ENCODE measurements at regions not wholly inside any gene's neighbourhood (a gene's known extent, or its start where the extent isn't known, plus 50 kb on each side); places are given as distances from the start of the nearest gene placed in this dataset.
"Not testable (repeated sequence)": the region's sequence is repeated elsewhere in the genome, so short reads cannot be mapped to it uniquely, and the experiment has no call there.

DNA sequence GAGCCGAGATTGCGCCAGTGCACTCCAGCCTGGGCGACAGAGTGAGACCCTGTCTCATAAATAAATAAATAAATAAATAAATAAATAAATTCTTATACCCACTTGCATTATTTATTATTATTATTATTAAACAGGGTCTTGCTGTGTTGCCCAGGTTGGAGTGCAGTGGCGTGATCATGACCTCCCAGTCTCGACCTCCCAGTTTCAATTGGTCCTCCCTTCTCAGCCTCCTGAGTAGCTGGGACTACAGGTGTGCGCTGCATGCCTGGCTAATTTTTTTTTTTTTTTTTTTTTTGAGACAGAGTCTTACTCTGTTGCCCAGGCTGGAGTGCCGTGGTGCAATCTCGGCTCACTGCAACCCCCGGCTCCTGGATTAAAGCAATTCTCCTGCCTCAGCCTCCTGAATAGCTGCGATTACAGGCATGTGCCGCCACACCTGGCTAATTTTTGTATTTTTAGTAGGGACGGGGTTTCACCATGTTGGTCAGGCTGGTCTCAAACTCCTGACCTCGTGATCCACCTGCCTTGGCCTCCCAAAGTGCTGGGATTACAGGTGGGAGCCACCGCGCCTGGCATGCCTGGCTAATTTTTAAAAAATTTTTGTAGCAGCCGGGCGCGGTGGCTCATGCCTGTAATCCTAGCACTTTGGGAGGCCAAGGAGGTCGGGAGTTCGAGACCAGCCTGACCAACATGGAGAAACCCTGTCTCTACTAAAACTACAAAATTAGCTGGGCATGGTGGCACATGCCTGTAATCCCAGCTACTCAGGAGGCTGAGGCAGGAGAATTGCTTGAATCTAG is 150.2 kb downstream of the SEC14L1 start:
- not testable (repeated sequence) for DNase-seq

DNA sequence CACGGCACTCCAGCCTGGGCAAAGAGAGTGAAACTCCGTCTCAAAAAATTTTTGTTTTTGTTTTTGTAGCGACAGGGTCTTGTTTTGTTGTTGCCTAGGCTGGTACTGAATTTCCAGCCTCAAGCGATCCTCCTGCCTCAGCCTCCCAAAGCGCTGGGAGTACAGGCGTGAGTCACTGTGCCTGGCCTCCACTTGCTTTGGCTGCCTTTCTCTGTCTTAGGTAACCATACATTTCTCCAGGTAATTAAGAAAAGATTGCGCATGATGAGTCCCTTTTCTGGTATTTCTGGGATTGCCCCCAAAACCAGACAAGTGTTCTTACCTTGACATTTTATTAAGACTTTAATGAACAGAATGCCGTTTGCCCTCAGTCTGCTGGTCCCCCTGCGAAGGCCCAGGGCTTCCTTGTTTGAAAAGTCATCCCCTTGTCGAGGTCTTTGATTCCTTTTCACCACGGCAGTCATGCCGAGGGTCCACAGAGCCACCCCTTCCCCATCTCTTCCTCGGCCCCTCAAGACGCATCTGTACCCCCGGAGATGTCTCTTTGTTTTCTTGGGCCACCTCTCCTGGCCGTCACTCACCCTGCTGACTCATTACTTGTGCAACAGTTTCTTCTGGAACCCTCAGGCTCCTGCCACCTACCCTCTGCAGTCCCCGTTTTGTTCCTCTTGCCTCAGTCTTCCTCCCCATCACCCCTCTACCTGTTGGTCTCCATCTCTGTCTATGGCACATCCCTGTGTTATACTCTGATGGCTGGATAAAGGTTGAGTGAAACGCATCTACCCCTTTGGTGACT is 151.0 kb downstream of the SEC14L1 start:
- no peak for DNase-seq

DNA sequence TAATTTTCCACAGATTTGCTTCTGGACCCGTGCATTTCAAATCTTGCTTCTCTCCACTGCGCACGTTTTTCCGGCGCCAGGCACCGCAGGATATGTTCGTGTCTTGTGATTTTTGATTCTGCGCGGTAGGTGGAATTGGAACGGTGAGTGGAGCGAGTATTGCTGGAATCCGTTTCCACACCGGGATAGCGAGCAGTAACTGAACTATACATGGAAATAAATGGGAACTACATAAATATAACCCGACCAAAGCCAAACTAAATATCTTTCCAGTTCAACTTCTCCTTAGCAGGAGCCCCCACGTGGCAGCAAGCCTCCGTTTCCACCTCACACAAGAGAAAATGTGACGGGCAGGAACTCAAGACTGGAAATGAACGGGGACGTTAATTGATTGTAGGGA is 154.0 kb downstream of the SEC14L1 start:
- no peak for DNase-seq

GRCh38 chr17:77295241-77295853 is 154.6 kb downstream of the SEC14L1 start:
- no peak for DNase-seq

- DNase-seq = no peak
These were observed 156.1 kb downstream of the SEC14L1 start for GRCh38 chr17:77296769-77297409.

DNA sequence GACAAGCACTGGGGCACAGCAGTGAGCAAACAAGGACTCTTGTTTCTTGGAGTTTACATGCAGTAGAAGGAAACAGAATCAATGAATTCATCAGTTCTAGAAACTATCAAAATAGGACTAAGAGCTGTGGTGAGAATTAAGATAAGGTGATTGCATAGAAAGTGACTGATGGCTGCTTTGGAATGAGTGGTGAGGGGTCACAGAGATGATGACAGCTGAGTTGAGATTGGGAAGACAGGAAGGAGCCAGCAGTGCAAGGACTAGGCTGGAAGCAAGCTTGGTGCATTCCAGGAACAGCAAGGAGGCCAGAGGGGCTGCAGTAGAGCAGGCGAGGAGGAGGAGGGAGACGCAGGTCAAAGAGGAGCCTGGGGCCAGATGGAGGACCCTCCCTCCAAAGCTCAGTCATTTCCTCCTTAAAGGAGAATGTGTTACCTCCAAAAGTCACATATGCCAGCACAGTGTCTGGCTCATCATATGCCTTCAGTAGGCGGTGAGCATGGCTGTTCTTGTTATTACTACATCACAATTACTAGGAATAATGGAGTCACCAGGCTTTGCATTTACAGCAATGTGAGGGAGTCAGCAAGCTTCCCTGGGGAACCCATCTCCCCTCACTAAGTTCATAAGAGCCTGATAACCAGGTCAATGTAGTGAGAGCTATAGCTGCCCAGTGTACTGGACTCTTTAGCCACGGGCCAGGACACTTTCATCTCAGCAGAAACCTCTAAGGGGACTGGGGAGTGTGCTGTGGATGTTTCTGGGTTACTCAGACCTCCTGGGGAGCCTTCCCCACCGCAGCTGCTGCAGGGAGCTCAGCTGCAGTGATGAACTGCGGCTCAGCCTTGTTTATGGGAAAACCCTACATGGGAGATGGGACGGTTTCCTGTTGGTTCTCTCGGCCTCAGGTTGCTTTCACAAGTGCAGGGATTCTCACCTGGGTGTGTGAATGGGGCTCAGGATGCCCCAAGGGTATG is 157.2 kb downstream of the SEC14L1 start:
- peak; percentile 71 for DNase-seq

- DNase-seq = no peak
These were observed 158.0 kb downstream of the SEC14L1 start for GRCh38 chr17:77298811-77299210.

DNA sequence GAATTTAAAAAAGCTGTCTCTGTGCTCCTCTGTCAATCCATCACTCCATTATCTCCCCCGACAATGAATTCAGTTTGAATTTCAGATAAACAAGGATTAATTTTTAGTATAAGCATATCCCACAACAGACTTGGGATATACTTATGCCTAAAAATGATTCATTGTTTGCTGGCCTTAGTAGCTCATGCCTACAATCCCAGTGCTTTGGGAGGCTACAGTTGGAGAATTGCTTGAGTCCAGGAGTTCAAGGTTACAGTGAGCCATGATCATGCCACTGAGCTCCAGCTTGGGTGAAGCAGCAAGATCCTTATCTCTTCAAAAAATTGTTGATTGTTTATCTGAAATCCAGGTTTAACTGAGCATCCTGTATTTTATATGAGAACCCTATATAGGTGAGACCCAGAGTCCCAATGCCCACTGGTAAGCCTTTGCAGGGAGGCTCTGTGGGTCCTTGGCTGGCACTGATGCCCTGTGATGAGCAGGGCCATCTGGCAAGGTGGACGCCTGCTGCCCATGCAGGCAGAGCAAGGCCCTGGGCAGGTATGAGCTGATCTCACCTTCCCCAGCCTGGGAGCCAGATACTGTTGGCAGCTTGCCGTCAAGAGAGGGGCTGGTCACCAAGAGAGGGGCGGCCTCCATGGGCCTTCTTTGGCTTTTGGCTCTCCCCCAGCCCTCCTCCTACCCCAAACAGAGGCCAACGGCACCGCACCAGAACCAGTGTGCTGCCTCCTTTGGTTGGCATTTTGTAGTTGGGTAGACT is 158.7 kb downstream of the SEC14L1 start:
- DNase-seq = no peak

DNA sequence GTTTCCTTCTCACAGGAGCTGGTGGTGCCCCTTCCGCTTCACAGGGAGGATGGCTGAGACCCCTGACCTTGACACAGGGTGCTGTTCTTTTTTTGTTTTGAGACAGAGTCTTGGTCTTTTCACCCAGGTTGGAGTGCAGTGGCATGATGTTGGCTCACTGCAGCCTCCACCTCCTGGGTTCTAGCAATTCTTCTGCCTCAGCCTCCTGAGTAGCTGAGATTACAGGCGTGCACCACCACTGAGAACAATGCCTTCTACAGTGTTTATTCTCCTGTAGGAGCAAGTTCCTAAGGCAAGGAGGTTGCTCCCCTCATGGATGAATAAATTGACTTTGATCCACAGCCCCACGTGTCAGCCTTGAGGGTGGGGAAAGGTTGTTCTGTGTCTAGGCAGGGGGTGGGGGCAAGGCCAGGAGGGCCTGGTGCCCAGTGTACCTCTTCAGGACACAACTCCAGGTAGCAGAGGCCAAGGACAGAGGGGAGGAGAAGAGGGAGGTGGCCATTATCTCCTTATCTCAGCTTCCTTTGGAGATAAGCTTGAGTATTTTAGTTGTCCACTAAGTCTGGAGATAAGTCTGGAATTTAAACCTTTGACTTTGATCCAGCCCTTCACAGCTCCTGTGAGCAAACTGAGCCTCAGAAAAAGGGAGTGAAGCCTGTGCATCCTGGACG is 159.4 kb downstream of the SEC14L1 start:
- no peak for DNase-seq

DNA sequence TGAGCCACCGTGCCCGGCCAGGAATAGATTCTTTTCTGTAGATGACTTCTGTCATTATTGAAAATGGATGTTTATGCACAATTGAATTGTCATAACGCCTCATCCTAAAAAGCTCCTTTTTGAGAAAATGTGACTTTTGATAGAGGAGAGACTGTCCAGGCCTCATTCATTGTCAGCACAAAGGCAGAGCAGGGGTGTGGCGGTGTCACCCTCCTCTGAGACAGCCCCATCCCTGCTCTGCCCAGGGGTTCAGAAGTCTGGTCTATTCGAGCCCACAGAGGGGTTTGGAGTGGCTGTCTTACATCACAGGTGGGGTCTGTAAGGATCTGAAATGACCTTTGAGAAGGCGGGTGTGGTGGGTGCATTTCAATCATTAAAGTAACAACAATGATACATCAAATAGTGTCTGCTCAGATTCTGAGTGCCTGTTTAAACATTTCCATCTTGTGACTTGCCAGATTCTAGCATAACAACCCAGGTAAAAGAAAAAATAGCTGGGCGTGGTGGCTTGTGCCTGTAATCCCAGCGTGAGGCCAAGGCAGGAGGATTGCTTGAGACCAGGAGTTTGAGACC is 161.0 kb downstream of the SEC14L1 start:
- DNase-seq = no peak

DNA sequence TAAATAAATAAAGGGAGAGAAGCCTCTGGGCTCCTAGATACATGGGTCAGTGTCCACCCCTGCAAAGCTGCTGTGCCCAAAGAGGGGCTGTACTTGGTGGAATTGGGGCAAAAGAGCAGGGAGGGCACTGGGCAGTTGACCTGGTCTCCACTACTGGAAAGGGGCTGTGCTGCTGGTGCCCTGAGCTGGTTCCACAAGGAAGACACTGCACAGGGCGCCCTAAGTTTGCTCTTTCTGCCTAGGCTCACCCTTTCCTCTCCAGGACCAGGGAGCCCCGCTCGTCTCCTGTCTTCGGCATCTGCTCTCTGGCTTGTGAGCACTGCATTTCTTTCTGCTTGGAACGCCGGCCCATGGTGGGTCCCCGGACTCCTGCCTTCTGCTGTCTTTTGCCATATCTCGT is 161.9 kb downstream of the SEC14L1 start:
- no peak for DNase-seq

DNA sequence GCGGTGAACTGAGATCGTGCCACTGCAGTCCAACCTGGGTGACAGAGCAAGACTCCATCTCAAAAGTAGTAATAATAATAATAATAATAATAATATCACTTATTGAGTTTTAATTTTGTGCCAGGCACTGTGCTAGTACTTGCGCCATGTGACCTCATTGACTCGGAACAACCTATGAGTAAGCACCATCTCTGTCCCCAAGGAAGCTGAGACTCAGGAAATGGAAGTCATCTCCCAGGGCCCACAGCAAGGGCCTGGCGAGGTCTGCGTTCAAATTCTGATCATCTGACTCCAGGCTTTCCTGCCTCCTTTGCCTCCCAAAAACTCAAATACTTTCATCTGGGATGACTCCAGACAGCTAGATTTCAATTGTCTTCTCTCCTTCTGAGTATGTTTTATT is 162.9 kb downstream of the SEC14L1 start:
- peak; percentile 63 for DNase-seq

DNA sequence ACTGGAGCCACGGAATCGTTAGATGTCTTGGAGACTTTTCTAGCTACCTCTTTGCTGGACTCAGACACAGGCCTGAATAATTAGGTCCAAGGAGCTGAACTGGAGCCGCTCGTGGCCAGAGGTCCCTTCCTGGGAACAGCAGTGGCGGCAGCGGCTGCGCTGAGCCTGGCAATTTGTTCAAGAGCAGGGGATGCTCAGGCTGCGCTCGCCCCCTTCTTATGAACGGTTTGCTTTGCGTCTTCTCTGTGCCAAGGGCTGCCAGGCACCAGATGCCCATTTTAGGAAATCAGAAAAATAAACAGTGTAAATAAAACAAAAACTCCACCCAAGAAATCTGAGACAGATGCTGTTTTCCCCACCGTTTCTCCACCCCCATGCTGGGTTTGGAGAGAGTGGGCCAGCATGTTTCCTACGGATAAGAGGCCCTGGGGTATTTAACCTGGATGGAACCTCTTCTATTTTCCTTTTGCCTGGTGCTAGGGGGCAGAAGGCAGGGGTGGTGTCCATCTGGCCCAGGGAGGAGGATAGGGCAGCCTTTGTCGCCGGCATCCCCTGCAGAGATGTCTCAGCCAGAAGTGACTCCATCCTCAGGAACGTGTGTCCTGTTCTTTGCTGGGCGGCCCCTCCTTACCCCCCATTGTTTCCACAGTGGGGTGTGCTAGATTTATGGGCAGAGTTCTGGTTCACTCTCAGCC is 163.4 kb downstream of the SEC14L1 start:
- no peak for DNase-seq

GRCh38 chr17:77304746-77305473 is 164.1 kb downstream of the SEC14L1 start:
- peak; percentile 56 for DNase-seq

GRCh38 chr17:77306048-77306789 is 165.4 kb downstream of the SEC14L1 start:
- DNase-seq = no peak

- no peak for DNase-seq
These were observed 166.2 kb downstream of the SEC14L1 start for GRCh38 chr17:77306790-77307478.

DNA sequence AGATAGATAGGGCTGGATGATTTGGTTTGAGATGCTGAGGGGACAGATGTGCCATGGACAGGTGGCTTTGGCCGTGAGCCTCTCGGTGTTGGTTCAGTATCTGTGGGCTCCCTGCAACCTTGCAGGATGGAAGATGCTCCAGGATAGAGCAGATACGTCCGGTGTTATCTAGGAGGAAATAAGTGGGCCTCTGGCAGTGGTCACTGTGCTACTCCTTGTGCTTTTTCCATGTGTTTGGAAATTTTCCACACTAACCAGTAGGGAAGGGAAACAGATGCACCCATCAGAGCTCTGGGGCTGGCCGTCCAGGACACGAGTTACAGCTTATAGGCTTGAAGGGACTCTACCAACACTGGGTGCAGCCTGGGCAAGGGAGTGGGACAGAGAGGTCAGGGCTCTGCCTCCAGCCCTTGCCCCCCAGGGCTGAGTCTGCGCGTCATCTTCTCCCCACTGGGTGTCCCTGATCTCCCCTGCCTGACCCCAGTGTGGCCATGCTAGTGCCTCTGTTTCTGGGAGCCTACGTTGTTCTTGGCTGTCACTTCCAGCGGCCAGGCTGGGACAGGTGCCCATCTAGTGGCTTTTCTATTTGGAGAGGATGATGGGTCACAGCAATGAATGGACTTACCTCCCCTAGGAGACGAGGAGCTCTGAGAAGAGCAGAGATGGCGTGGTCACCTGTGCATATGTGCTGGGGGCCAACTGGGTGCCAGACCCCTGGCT is 166.9 kb downstream of the SEC14L1 start:
- DNase-seq = no peak
